B cell (primary cell): ENCODE measurements at regions not wholly inside any gene's neighbourhood (a gene's known extent, or its start where the extent isn't known, plus 50 kb on each side); places are given as distances from the start of the nearest gene placed in this dataset.

Experiments
- ATAC-seq: fragments of 200-7000 bp; cut with Tn5 transposase; one replicate; pipeline ENCODE4 v1.10.0; 2021; ENCODE audit warnings: low read depth, mild to moderate bottlenecking, moderate number of reproducible peaks, moderate library complexity
- CTCF ChIA-PET: fragments of 350-600 bp; sonication (Branson Sonifier 250); formaldehyde crosslinking; loops from one replicate; lab custom pipeline; 2021; ENCODE audit warnings: antibody characterized with exemption, inconsistent platforms; lab: Charles Lee
- POLR2A ChIA-PET: fragments of 350-600 bp; sonication (Branson Sonifier 250); formaldehyde crosslinking; loops from one replicate; lab custom pipeline; 2021; ENCODE audit warnings: antibody characterized with exemption; lab: Charles Lee
- DNase-seq: peaks from one replicate; pipeline ENCODE4 v3.0.0; 2013
- H2AFZ ChIP-seq: 2 replicates; pipeline ENCODE4 v1.6.1; 2012; ENCODE audit warnings: mild to moderate bottlenecking, low read depth, low read length; ENCODE audit not compliant: insufficient read depth, poor library complexity, severe bottlenecking
- H3K27ac ChIP-seq, 2 donors: 1 replicate in 1 of 2; 2 replicates in 1 of 2; pipeline ENCODE4 v1.5.1; 2012 to 2013; ENCODE audit warnings: low read length in 2 of 2, mild to moderate bottlenecking in 2 of 2, moderate library complexity in 1 of 2
- H3K27me3 ChIP-seq, 4 experiments: fragments of 200-600 bp in 1 of 4; sonication (generic) in 1 of 4; replicated peaks in 1 of 4; 1 replicate in 2 of 4; 2 replicates in 2 of 4; pipeline versions ENCODE4 v1.6.1 to v1.7.0; 2013 to 2016; ENCODE audit warnings: low read length in 3 of 4, mild to moderate bottlenecking in 2 of 4, mixed read lengths in 1 of 4, moderate library complexity in 1 of 4; ENCODE audit not compliant: insufficient read depth in 4 of 4, control insufficient read depth in 3 of 4; ENCODE audit errors: control extremely low read depth in 1 of 4
- H3K36me3 ChIP-seq, 2 experiments: replicated peaks in 1 of 2; 1 replicate in 1 of 2; 2 replicates in 1 of 2; pipeline versions ENCODE4 v1.6.1 to v1.7.1; 2013; ENCODE audit warnings: low read length in 1 of 2; ENCODE audit not compliant: insufficient read depth in 2 of 2, control insufficient read depth in 1 of 2; ENCODE audit errors: control extremely low read depth in 1 of 2, extremely low read depth in 1 of 2
- H3K4me1 ChIP-seq, 2 donors: fragments of 200-600 bp in 1 of 2; sonication (generic) in 1 of 2; 1 replicate in 1 of 2; 2 replicates in 1 of 2; pipeline versions ENCODE4 v1.5.1 to v1.6.1; 2013 to 2017; ENCODE audit warnings: low read length in 2 of 2; ENCODE audit not compliant: control insufficient read depth in 2 of 2, insufficient read depth in 2 of 2
- H3K4me2 ChIP-seq: replicated peaks from 2 replicates; pipeline ENCODE3; 2012; ENCODE audit warnings: mild to moderate bottlenecking, low read depth, low read length; ENCODE audit not compliant: poor library complexity, severe bottlenecking
- H3K4me3 ChIP-seq, 5 experiments: fragments of 200-600 bp in 1 of 5; sonication (generic) in 1 of 5; 1 replicate in 3 of 5; 2 replicates in 2 of 5; pipeline versions ENCODE4 v1.5.1 to v1.7.0; 2011 to 2016; ENCODE audit warnings: low read length in 4 of 5, mild to moderate bottlenecking in 4 of 5, low read depth in 2 of 5, control low read depth in 1 of 5, moderate library complexity in 1 of 5; ENCODE audit not compliant: insufficient read depth in 1 of 5; ENCODE audit errors: control extremely low read depth in 1 of 5, extremely low read depth in 1 of 5
- H3K79me2 ChIP-seq: fragments of 200-600 bp; sonication (generic); one replicate; pipeline ENCODE4 v1.6.0; 2016; ENCODE audit warnings: low read length; ENCODE audit not compliant: control insufficient read depth, insufficient read depth
- H3K9ac ChIP-seq: fragments of 200-600 bp; sonication (generic); 2 replicates; pipeline ENCODE4 v1.6.1; 2017; ENCODE audit warnings: mild to moderate bottlenecking, low read length, moderate library complexity
- H3K9me3 ChIP-seq, 3 donors: one replicate each; pipeline versions ENCODE4 v1.6.1 to v1.7.1; 2013; ENCODE audit warnings: low read length in 2 of 3; ENCODE audit not compliant: control insufficient read depth in 2 of 3, insufficient read depth in 1 of 3; ENCODE audit errors: control extremely low read depth in 1 of 3
- H4K20me1 ChIP-seq: 2 replicates; pipeline ENCODE4 v1.6.0; 2012; ENCODE audit warnings: mild to moderate bottlenecking, low read length; ENCODE audit not compliant: insufficient read depth, control insufficient read depth, poor library complexity, severe bottlenecking
- H3K27ac Mint-ChIP-seq: one replicate; pipeline ENCODE4 v1.8.0; 2021; ENCODE audit warnings: mixed read lengths
- H3K27me3 Mint-ChIP-seq: one replicate; pipeline ENCODE4 v1.8.0; 2021; ENCODE audit warnings: mixed read lengths
- H3K4me1 Mint-ChIP-seq: one replicate; pipeline ENCODE4 v1.8.0; 2021; ENCODE audit warnings: mixed read lengths
- H3K4me3 Mint-ChIP-seq: one replicate; pipeline ENCODE4 v1.8.0; 2021; ENCODE audit warnings: mixed read lengths
- H3K9me3 Mint-ChIP-seq: one replicate; pipeline ENCODE4 v1.8.0; 2022; ENCODE audit warnings: mixed read lengths; ENCODE audit not compliant: insufficient read depth
- EZH2 ChIP-seq: IDR thresholded peaks from 2 replicates; pipeline ENCODE4 v1.6.1; 2012; ENCODE audit warnings: borderline replicate concordance, low read depth, mild to moderate bottlenecking, moderate library complexity, low read length; ENCODE audit not compliant: insufficient read depth, poor library complexity, severe bottlenecking
- WGBS: methylation state at CpG from one replicate; pipeline ENCODE4 v1.1.5; 2013; ENCODE audit warnings: missing lambda C conversion rate; ENCODE audit not compliant: insufficient coverage; 5-methylcytosine and 5-hydroxymethylcytosine counted together
- intact Hi-C: fragments of 100-400 bp; cut with micrococcal nuclease; formaldehyde crosslinking; loops from one replicate; pipeline ENCODE4 v1.10.0; 2022
- TF ChIP-seq, protein P1 (sequence below): fragments of 200-600 bp; IDR thresholded peaks from one replicate; pipeline ENCODE4 v1.8.0; 2022; ENCODE audit warnings: antibody characterized with exemption, mild to moderate bottlenecking

DNA sequence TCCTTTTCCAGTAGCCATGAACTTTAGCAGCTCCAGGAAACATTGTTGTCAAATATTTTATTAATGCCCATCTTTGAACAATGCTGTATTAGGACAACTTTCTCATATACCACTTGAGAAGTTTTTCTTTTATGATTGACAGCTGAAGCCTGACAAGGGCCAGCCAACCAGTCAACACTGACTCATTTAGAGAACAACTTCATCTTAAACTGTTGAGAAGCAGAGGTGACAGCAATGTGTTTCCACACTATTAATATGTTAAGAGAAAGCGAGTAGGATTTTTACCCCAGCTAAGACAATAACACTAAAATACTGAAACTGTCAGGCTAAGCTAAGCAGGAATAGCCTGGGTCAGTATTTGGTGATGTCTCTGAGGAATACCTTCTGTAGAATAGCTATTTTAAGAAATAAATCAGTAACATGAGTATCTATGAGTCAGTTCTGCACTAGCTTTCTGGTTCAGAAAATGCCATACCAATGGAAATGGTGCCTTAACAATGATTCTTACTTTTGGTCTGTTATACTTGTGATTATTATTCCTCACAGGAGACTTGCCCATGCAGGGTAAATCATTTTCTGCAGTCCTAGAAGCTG lies 168.8 kb upstream of the POT1 start:
- ATAC-seq = no peak
- no CpG with 5 or more reads among the region's 1 CpG for WGBS
- H3K27me3 ChIP-seq = no peaks in the 10 kb centered on the region

DNA sequence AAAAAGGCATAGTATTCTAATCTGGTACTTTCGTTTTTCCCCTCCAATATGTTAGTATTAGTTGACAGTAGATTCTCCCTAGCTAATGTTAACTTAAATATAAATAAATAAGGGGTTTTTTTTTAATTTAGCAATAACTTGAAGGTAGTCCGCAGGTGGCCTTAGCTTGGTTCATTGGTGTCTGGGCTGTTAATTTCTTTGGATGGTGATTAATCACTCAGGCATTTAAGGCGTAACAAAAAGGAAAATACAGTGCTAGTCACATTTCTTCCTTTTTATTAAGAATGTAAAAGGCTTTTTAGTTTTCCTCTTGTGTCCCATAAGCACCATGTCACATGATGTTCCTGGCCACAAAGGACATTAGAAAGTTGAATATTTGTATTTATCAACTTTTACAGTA lies 161.0 kb upstream of the POT1 start:
- ChIA-PET CTCF (no interaction called here), POLR2A (no interaction called here)
- no peaks in the 10 kb centered on the region for H3K27me3 Mint-ChIP-seq
- H3K27me3 ChIP-seq = no peaks in the 10 kb centered on the region
- H2AFZ ChIP-seq = no peak overlapping the region
- no peaks in the 10 kb centered on the region for H4K20me1 ChIP-seq
- no peaks in the 10 kb centered on the region for H3K36me3 ChIP-seq
- intact Hi-C loops = no loop called here
- H3K9me3 Mint-ChIP-seq = no peaks in the 10 kb centered on the region
- no peak overlapping the region for H3K27ac ChIP-seq
- H3K79me2 ChIP-seq = no peaks in the 10 kb centered on the region
- H3K4me2 ChIP-seq = no peak overlapping the region
- no peaks in the 10 kb centered on the region for H3K4me1 ChIP-seq
- no CpG with 5 or more reads among the region's 3 CpGs for WGBS
- TF ChIP-seq, protein P1, sequence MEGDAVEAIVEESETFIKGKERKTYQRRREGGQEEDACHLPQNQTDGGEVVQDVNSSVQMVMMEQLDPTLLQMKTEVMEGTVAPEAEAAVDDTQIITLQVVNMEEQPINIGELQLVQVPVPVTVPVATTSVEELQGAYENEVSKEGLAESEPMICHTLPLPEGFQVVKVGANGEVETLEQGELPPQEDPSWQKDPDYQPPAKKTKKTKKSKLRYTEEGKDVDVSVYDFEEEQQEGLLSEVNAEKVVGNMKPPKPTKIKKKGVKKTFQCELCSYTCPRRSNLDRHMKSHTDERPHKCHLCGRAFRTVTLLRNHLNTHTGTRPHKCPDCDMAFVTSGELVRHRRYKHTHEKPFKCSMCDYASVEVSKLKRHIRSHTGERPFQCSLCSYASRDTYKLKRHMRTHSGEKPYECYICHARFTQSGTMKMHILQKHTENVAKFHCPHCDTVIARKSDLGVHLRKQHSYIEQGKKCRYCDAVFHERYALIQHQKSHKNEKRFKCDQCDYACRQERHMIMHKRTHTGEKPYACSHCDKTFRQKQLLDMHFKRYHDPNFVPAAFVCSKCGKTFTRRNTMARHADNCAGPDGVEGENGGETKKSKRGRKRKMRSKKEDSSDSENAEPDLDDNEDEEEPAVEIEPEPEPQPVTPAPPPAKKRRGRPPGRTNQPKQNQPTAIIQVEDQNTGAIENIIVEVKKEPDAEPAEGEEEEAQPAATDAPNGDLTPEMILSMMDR = no peak
- TF ChIP-seq EZH2 = no peak
- no peak overlapping the region for H3K4me3 Mint-ChIP-seq
- no peak overlapping the region for H3K9ac ChIP-seq
- no peak overlapping the region for H3K4me3 ChIP-seq
- DNase-seq (no peak), ATAC-seq (no peak)
- H3K4me1 Mint-ChIP-seq = no peaks in the 10 kb centered on the region
- H3K27ac Mint-ChIP-seq = no peak overlapping the region
- H3K9me3 ChIP-seq = no peaks in the 10 kb centered on the region

More for the DNA sequence above, 168.8 kb upstream of the POT1 start:
- Histone ChIP-seq H2AFZ (no peak overlapping the region), H3K36me3 (no peaks in the 10 kb centered on the region), H3K9me3 (no peaks in the 10 kb centered on the region), H3K4me2 (no peak overlapping the region), H3K4me3 (no peak overlapping the region), H3K27ac (no peak overlapping the region), H3K9ac (no peak overlapping the region), H3K4me1 (no peaks in the 10 kb centered on the region), H4K20me1 (no peaks in the 10 kb centered on the region), H3K79me2 (no peaks in the 10 kb centered on the region)
- POLR2A ChIA-PET = no interaction called here
- H3K4me1 Mint-ChIP-seq = no peaks in the 10 kb centered on the region
- CTCF ChIA-PET = interaction anchor here (1.3 kb wide), 1 partner anchor 17 kb away, joined by 3 read pairs; no protein-coding TSS in a partner anchor
- no peak overlapping the region for H3K4me3 Mint-ChIP-seq
- H3K9me3 Mint-ChIP-seq = peaks cover 2% of the 10 kb centered on the region
- no peak overlapping the region for H3K27ac Mint-ChIP-seq
- TF ChIP-seq, protein P1 = no peak
- TF ChIP-seq EZH2 = no peak
- no peaks in the 10 kb centered on the region for H3K27me3 Mint-ChIP-seq
- intact Hi-C loops = no loop called here
- DNase-seq = no peak
